Stimulated activated CD4-positive, alpha-beta T cell treated with anti-CD3 and anti-CD28 coated beads, TNF-alpha, amount 100 ng/mL, for 24 hours (primary cell): ENCODE measurements at regions not wholly inside any gene's neighbourhood (a gene's known extent, or its start where the extent isn't known, plus 50 kb on each side); places are given as distances from the start of the nearest gene placed in this dataset.

Experiments used
- DNase-seq, 3 experiments: peaks; one replicate each; pipeline ENCODE4 v3.0.0-alpha.2; 2020; ENCODE audit warnings: low read depth in 3 of 3

- DNase-seq: no peak
Measured at GRCh38 chr22:27631641-27632040, 169.9 kb downstream of the MN1 start.

DNA sequence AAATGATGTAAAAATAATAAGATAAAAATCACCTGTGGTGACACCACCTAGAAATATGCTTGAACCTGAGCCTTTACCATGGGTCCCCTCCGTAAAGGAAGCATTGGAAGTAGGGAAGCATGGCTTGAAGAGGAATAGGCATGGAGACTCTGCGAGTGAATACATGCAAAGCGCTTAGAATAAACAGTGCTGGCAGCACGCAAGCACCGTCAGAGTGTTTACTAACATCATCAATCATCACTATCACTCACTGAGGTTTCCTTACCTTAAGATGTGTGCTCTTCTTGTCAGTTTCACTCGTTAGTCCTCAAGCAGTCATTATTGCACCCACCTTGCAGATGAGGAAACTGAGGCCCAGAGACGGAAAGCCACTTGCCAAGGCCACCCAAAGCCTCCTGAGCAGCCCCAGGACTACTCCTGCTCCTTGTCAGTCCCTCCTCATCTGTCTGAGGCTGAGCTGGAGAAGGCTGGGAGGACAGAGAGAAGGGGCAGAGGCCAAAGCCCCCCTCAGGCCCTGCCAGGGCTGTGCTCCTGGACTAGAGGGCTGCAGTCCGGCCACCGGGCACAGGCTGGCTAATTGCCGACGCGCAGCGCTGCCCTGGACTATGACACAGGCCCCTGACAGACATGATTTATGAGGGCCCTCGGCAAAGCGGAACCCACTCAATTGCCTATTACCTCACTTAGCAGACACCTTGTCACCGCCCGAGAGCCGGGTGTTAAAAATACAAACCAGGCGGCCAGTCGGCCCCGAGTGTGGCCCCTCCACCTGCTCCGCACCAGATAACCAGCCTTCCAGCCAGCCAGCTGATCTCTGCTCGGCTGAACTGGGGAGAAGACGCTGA is 168.9 kb downstream of the MN1 start:
- no peak for DNase-seq

DNA sequence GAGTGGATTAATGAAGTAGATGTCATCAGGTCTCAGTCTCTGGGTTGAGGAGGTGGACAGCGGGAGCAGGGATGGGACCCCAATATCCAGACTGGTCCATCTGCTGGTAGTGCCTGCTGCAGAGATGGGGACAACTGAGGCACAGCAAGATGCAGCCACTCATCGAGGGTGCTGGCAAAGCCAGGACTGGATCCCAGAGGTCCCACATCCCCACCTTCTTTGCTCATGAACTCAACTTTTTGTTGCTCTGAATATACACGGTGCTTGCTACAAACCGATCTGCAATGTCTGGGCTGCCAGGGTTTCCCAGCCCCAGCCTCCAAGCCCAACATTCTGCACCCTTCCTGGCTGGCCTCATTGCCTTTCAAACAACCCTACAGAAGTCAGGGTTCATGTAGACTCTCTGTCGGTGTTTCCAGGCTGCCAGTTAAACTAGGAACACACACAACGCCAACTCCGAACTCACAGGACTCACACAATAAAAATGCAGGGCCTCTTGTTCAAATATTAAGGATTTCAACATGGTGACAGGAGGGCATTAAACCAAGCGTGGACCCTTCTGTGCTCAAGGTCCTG is 168.2 kb downstream of the MN1 start:
- DNase-seq: no peak

GRCh38 chr22:27634043-27634740 is 167.4 kb downstream of the MN1 start:
- DNase-seq: no peak

- DNase-seq: no peak
Measured at GRCh38 chr22:27635435-27635834, 166.1 kb downstream of the MN1 start.

- no peak for DNase-seq
Measured at GRCh38 chr22:27635852-27636251, 165.7 kb downstream of the MN1 start.

DNA sequence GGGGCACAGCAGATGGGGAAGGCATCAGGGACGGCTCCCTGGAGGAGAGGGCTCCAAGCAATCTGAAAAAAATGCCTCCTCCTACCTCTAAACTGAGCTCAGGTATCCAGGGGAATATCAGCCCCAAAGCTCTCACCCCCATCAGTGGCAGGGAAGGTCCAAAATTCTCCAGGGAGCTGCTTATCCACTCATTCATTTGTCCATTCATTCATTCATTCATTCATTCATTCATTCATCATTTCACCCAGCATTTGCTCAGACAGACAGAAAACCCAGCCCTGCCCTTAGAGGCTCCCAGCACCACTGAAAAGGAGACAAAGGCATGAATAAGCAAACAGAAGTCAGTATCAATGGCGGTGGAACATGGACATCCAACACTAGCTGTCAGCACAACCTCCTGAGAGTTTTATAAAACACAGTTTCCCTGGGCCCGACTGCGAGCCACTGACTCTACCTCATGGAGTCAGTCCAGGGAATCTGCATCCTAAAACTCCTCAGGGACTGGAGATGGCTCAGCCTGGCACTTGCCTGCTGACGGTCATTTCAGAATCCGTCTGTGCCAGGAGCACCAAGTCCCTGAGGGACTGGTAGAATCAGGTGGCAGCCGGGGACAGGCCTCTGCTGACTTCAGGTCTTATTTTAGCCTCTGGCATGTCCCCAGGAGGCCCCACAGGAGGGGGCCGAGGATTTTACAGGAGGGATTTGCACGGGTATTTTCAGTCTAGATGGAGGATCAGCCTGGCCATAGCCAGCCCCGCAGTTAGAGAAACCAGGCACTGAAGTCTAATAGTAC is 164.6 kb downstream of the MN1 start:
- no peak for DNase-seq

DNA sequence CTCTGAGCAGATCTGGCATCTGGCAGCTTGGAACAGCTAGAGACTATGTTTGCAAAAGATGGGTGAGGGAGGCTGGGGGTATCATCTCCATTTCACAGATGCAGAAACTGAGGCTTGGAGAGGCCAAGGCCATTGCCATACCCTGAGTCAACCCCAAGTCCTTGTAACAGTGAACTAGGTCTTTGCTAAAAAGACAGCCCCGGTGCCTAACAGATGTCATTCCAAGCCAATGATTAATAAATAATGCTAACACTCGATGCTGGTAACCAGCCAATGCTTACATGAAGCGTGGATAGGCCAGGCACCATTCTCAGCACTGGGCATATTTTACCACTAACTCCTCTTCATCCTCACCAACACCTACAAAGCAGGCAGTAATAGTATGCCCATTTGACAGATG is 164.0 kb downstream of the MN1 start:
- no peak for DNase-seq

GRCh38 chr22:27638329-27639233 is 163.0 kb downstream of the MN1 start:
- no peak for DNase-seq

DNA sequence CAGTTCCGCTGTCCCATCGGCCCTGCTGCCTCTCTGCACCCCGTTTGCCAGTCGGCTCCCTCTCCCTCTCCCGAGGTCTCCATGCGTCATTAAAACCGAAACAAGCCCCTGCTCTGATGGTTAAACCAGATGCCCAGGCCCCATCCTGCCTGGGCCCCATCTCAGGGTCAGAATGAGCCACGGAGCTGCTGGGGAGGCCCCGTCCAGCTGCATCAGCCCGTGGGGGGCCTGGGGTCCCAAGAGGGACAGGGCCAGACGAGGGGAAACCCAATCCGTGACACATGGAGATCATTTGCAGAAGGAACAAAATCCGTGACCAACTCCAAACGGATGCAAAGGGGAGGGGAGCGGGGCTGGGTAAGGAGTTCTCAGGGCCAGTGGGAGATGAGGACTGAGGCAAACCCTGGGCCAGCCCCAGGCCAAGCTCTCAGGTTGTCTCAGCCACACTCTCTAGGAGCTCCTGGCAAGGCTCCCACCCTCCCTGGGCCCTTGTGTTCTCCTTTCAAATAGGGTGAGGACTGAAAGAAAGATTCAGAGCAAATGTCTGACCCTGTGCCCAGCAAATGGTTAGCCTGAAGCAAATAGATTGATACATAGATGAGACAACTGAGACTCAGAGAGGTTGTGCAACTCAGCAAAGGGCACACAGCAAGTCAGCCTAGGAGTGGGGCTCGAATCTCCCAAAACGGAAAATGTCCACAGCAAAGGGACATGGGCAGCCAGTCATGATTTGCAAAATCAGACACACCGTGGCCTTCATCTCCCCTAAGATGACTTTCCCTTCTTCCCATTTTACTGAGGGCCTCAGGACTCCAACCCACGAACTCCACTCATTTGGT is 162.1 kb downstream of the MN1 start:
- no peak for DNase-seq

- no peak for DNase-seq
Measured at GRCh38 chr22:27641049-27641795, 160.3 kb downstream of the MN1 start.

GRCh38 chr22:27642104-27642800 is 159.3 kb downstream of the MN1 start:
- DNase-seq: no peak

DNA sequence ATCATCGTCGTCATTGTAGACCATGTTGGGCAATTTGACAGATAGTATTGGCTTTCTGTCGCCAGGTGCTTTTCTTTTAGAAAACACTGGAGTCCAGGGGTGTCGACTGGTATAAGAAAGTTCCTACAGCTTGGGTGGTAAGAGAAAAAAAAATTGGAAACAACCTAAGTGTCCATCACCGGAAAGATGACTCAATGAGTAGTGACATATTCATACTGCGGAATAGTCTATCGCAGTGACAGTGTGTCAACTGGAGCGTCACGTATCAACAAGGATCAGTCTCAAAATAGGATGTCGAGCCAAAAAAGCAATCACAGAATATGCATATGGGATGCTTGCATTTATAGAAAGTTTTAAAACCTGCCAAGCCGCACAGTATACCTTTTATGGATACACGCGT is 157.6 kb downstream of the MN1 start:
- no peak for DNase-seq

- DNase-seq: no peak
Measured at GRCh38 chr22:27644566-27644965, 157.0 kb downstream of the MN1 start.

DNA sequence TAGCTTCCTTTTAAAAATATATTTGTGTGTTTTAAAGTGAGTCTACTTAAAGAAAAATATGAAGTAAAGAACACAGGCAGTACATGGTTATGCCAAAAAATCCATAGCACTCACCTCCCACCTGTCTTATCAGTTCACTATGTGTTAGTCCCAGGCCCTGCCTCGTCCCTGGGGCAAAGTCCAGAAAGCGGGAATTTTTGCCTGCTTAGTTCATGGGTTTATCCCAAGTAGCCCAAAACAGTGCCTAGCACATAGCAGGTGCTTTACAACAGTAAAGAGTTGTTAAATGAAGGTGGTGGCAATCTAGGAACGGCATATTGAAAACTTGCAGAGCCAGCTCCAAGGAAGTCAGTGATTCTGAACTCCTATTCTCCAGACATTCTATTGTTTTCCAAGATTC is 154.0 kb downstream of the MN1 start:
- no peak for DNase-seq

DNA sequence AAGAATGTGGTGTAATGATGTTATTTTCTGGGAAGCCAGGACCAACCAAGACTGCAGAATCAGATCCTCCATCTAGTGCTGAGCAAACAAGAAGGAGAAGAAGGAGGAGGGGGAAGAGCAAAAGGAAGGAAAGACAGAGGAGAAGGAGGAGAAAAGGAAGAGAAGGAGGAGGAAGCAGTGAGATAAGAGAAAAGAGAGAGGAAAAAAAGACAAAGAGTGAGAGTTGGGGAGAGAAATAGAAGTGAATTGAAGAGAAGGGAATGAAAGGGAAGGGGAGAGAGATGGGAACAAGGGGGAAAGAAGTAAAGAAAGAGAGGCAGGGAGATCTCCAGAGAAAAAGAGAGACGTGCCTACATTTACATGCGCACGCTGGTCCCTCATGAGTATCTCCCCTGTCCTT is 153.5 kb downstream of the MN1 start:
- no peak for DNase-seq

DNA sequence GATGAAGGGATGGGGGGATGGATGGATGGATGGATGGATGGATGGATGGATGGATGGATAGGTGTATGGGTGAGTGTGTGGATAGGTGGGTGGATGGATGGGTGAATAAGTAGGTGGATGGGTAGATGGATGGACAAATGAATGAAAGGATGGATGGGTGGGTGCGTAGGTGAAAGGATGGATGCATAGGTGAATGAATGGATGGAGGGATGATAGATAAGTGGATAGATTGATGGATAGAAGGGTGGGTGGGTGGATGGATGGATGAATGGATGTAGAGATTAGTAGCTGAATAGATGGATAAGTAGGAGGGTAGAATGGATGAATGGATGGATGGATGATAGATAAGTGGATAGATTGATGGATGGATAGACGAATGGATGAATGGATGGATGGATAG is 152.7 kb downstream of the MN1 start:
- DNase-seq: no peak

GRCh38 chr22:27650572-27650971 is 151.0 kb downstream of the MN1 start:
- DNase-seq: no peak

DNA sequence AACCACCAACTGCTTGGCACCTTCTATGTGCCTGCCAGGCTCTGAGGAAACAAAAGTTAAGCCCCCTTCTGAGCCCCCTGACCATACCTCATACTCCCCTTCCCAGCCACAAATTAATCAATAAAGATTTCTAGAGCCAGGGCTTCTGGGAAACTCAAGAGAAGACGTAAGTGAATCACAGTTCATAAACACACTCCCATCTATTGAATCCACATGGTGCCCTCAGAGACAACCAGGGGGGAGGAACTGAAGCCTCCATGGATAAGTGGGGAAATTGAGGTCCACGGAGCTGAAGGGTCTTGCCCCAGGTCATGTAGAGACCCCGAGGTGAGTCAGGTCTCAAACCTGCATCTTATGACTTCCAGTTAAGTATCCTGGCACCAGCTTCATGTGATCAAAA is 150.6 kb downstream of the MN1 start:
- no peak for DNase-seq
